ENCODE measurements at regions not wholly inside any gene's neighbourhood (a gene's known extent, or its start where the extent isn't known, plus 50 kb on each side); places are given as distances from the start of the nearest gene placed in this dataset.

- DNase-seq (ENCODE audit: low read depth), result peak; percentile 58
These were observed 226.9 kb upstream of the CRY1 start for GRCh38 chr12:107320033-107320928.

- no peak for DNase-seq (ENCODE audit: low read depth)
These were observed 227.7 kb upstream of the CRY1 start for GRCh38 chr12:107320929-107321631.

GRCh38 chr12:107322063-107322462 is 228.7 kb upstream of the CRY1 start:
- no peak for DNase-seq (ENCODE audit: low read depth)

DNA sequence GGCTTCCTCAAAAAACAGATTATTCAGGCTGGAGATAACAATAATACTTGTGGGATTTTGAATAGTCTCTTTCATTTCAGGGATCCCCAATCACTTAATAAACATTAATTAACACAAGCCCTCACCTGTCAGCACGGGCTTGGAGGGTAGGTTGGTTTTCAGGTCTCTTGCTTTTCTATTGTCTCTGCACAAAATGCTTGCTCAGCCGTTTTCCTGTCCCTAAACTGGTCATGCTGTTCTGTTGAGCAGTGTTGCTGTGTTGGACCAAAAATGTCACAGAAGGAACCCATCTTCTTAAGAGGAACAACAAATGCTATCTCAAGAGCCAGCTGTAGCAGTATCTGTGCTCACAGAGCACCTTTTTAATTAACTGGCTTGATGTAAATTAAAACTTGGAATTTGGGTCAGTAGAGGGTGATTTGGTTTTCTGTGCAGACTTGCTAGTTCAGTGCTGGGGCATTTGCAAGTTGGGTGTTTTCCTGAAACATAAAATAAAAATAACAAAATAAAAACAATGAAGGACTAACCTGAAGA is 231.8 kb upstream of the CRY1 start:
- DNase-seq (ENCODE audit: low read depth), result no peak

GRCh38 chr12:107326237-107326636 is 232.9 kb upstream of the CRY1 start:
- no peak for DNase-seq (ENCODE audit: low read depth)

- DNase-seq (ENCODE audit: low read depth), result no peak
These were observed 234.4 kb upstream of the CRY1 start for GRCh38 chr12:107327651-107328182.

GRCh38 chr12:107328442-107329133 is 235.2 kb upstream of the CRY1 start:
- DNase-seq (ENCODE audit: low read depth), result peak; percentile 89

GRCh38 chr12:107329569-107330324 is 236.4 kb upstream of the CRY1 start:
- peak; percentile 62 for DNase-seq (ENCODE audit: low read depth)

- DNase-seq (ENCODE audit: low read depth), result no peak
These were observed 237.6 kb upstream of the CRY1 start for GRCh38 chr12:107330831-107331431.

DNA sequence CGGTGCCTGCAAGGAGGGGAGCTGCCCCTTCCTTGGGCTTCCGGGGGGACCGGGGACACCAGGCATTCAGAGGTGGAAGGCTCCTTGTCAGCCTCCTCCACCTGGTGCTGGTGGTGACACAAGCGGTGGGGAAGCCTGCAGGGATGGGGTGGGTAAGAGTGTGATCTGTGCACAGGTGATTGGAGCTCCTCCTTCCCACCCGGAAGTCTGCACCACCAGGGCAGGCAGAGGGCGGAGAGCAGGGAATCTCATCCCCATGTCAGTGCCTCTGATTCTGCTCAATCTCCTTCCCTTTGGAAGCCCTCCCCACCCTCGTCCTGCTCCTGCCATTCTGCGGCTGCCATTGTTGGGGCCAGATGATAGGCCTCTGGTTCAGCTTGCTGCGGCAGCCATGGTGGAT is 238.1 kb upstream of the CRY1 start:
- DNase-seq (ENCODE audit: low read depth), result no peak

DNA sequence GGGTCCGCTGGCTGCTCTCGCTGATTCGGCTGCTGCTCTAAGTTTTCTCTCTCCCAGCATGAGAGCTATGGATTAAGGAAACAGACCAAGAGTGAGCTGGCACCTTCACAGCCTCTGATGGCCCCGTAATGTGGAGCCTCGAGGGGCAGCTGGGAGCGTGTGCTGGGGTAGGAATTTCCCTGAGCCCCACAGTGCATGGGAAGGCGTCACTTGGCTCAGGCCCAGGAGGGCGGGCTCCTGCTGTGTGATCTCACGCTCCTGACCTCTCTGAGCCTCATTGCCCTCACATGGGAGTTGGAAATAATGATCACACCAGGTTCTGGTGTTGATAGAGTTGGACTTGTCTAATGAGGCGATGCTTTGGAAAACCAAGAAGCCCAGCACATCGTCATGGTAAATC is 238.6 kb upstream of the CRY1 start:
- no peak for DNase-seq (ENCODE audit: low read depth)

DNA sequence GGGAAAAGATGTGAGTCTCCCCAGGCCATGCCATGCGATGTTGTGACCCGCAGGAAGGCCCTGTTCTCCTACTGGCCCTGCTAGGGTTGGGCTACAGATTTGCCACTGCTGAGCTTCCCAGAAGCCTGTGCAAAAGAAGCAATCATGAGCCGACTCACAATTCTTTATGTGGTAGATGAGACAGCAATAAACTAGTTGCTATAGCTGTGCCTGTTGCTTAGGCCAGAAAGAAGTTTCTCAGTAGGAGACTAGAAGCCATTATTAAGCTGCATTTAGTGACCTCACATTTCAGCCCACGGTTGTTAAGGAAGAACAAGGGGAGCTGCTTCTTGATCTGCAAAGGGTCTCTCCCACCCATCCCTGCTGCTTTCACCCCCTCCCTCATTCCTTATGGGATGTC is 239.4 kb upstream of the CRY1 start:
- DNase-seq (ENCODE audit: low read depth), result no peak

DNA sequence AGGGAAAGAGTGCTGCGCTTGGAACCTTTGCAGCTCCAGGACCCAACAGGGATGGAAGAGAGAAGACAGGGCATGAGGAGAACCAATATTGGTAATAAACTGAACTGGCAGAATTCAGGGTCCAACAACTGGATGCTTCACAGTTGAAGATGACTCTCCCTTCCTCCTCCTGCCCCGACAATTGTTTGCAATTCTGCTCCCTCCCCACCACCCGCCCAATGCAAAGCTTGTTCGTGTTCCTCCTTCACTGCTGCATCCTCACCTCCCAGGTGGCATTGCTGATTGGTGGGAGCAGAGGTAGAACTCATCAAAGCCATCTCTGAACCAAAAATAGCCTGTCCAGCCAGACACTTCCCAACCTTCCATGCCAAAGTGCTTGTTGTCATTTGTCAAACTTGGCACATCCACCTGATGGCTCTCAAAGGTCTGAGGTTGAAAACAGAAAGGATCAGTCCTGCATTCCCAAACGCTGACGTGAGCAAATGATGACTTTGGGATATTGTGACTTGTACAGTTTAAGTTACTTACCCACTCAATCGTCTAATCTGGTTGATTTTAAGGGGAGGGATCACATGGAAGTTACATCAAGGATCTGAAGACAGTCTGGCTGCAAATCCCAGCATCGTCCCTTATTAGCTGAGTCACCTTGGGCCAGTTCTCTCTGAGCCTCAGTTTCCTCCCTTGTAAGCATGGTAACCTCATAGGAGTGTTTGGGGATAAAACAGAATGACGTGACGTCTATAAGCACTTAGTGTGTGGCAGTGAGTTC is 242.6 kb upstream of the CRY1 start:
- DNase-seq (ENCODE audit: low read depth), result peak; percentile 47

DNA sequence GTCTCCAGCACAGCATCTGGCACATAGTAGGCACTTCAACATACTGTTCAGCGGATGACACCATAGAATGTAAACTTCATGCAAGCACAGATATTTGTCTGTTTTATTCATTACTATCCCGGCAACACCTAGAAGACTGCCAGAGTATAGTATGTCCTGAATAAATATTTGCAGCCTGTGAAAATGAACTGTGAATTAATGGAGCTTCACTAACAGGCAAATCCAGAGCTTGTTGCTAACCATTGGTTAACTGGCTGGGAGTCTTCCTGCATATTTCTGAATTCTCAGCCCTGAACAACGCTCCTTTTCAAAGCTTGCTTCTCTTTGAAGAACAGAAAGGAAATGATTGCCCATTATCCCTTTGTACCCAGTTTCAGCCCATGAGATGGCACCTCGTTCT is 243.3 kb upstream of the CRY1 start:
- peak; percentile 78 for DNase-seq (ENCODE audit: low read depth)

GRCh38 chr12:107337346-107338095 is 244.2 kb upstream of the CRY1 start:
- DNase-seq (ENCODE audit: low read depth), result peak; percentile 88

DNA sequence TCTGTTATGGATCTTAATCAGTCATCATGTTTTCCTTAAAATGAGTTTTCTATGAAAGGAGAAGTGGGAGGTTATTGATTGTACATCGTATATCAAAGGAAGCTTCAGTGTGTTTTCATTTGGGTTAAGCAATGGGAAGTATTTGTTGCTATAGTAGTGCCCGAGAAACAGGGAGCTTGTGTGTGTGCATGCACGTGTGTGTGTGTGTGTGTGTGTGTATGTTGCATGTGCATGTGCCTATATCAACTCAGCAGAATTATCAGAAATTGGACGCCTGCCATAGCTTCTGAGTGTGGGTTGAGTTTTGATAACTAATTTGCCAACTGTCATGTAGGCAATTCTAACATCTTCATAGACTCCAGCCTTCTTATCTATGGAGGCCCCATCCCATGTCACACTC is 246.1 kb upstream of the CRY1 start:
- no peak for DNase-seq (ENCODE audit: low read depth)

GRCh38 chr12:107339932-107340331 is 246.6 kb upstream of the CRY1 start:
- no peak for DNase-seq (ENCODE audit: low read depth)

DNA sequence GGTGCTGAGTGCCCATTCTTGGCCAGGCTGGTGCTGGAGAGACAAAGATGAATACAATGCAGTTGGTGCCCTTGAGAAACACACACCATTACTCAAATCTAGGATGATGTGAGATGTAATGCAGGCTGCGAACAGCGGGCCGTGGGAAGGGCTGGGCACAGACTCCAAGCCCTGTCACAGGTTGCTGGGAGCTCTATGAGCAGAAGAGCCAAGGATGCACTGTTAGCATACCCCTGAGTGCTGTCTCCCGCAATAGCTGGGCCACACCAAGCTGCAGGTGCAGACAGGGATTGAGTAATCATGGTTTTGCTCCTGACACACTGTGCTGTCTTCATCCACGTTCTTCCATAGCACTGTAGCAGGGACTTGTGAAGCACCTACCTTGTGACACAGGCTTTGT is 247.5 kb upstream of the CRY1 start:
- DNase-seq (ENCODE audit: low read depth), result no peak

DNA sequence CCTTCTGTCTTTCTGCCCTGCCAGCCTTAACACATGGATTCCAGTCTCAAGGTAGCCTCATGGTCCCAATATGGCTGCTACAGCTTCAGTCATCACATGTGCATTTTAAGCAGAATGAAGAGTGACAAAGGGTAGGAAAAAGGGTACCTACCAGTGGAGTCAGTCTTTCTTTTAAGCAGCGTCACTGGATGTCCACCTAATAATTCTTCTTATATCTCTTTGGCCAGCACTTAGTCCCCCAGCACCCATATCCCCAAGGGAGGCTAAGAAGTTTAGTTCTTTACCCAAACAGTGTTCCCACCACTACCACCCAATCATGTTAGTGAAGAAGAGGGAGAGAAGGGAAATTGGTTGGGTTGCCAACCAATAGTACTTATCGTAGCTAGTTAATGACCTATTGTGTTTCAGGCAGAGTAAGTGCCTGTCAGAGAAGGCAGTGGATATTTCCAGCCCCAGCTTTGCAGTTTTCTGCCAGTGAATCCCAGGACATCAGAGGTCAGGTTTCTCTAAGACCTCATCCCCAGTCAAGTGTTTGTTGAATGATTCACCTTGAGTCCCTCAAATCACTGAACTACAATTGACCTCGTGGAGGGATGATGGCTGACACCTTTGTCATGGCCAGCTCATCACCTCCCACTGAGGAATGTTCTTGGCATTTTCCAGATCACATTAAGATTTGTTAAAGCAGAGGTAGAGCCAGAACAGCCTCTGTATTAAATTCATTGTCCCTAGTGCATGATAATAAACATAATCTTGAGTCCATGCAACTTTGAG is 250.9 kb upstream of the CRY1 start:
- DNase-seq (ENCODE audit: low read depth), result peak; percentile 97
